SJCRH30 (cell line): ENCODE measurements at regions not wholly inside any gene's neighbourhood (a gene's known extent, or its start where the extent isn't known, plus 50 kb on each side); places are given as distances from the start of the nearest gene placed in this dataset.

Experiments used
- DNase-seq, 2 experiments: peaks; one replicate each; pipeline ENCODE4 v3.0.0-alpha.2; 2015 to 2020
- H3K27ac ChIP-seq: fragments of 250-450 bp; sonication (Bioruptor Pico); 2 replicates; pipeline ENCODE4 v1.5.1; 2020; ENCODE audit warnings: mild to moderate bottlenecking, moderate library complexity
- H3K27me3 ChIP-seq: fragments of 250-450 bp; sonication (Bioruptor Pico); 2 replicates; pipeline ENCODE4 v1.5.1; 2020; ENCODE audit warnings: mild to moderate bottlenecking, moderate library complexity
- H3K36me3 ChIP-seq: fragments of 250-450 bp; sonication (Bioruptor Pico); 2 replicates; pipeline ENCODE4 v1.5.1; 2020; ENCODE audit warnings: mild to moderate bottlenecking, moderate library complexity
- H3K4me1 ChIP-seq: fragments of 250-450 bp; sonication (Bioruptor Pico); 2 replicates; pipeline ENCODE4 v1.5.1; 2020; ENCODE audit warnings: mild to moderate bottlenecking, moderate library complexity
- H3K4me3 ChIP-seq: fragments of 250-450 bp; sonication (Bioruptor Pico); 2 replicates; pipeline ENCODE4 v1.5.1; 2020; ENCODE audit warnings: mild to moderate bottlenecking, moderate library complexity
- H3K9me3 ChIP-seq: fragments of 250-450 bp; sonication (Bioruptor Pico); replicated peaks from 2 replicates; pipeline ENCODE4 v1.5.1; 2020; ENCODE audit warnings: mild to moderate bottlenecking, moderate library complexity

- no peaks in the 10 kb centered on the region for H3K36me3 ChIP-seq
- no peak overlapping the region for H3K4me3 ChIP-seq
- no peaks in the 10 kb centered on the region for H3K9me3 ChIP-seq
- no peaks in the 10 kb centered on the region for H3K4me1 ChIP-seq
- no peak for DNase-seq
- no peaks in the 10 kb centered on the region for H3K27me3 ChIP-seq
- no peak overlapping the region for H3K27ac ChIP-seq
Observed at GRCh38 chr11:111167666-111168065, 77.9 kb upstream of the POU2AF2 start.

GRCh38 chr11:111166598-111166997 lies 78.9 kb upstream of the POU2AF2 start:
- Histone ChIP-seq H3K4me1 (no peaks in the 10 kb centered on the region), H3K27ac (no peak overlapping the region), H3K4me3 (no peak overlapping the region), H3K27me3 (no peaks in the 10 kb centered on the region), H3K36me3 (no peaks in the 10 kb centered on the region), H3K9me3 (no peaks in the 10 kb centered on the region)
- DNase-seq, result no peak

GRCh38 chr11:111162305-111162704 lies 83.2 kb upstream of the POU2AF2 start:
- DNase-seq, result no peak
- no peak overlapping the region for H3K4me3 ChIP-seq
- no peaks in the 10 kb centered on the region for H3K9me3 ChIP-seq
- no peaks in the 10 kb centered on the region for H3K4me1 ChIP-seq
- H3K27ac ChIP-seq, result no peak overlapping the region
- H3K27me3 ChIP-seq, result no peaks in the 10 kb centered on the region
- H3K36me3 ChIP-seq, result no peaks in the 10 kb centered on the region

GRCh38 chr11:111157571-111157970 lies 88.0 kb upstream of the POU2AF2 start:
- H3K4me3 ChIP-seq, result no peak overlapping the region
- DNase-seq, result no peak
- H3K4me1 ChIP-seq, result no peaks in the 10 kb centered on the region
- no peaks in the 10 kb centered on the region for H3K36me3 ChIP-seq
- no peaks in the 10 kb centered on the region for H3K27me3 ChIP-seq
- no peak overlapping the region for H3K27ac ChIP-seq
- H3K9me3 ChIP-seq, result no peaks in the 10 kb centered on the region

GRCh38 chr11:111155021-111155420 lies 90.5 kb upstream of the POU2AF2 start:
- no peak for DNase-seq
- no peaks in the 10 kb centered on the region for H3K36me3 ChIP-seq
- no peaks in the 10 kb centered on the region for H3K4me1 ChIP-seq
- H3K27ac ChIP-seq, result no peak overlapping the region
- H3K9me3 ChIP-seq, result no peaks in the 10 kb centered on the region
- no peaks in the 10 kb centered on the region for H3K27me3 ChIP-seq
- no peak overlapping the region for H3K4me3 ChIP-seq

GRCh38 chr11:111153194-111153593 lies 92.3 kb upstream of the POU2AF2 start:
- Histone ChIP-seq H3K4me3 (no peak overlapping the region), H3K27me3 (no peaks in the 10 kb centered on the region), H3K4me1 (no peaks in the 10 kb centered on the region), H3K27ac (no peak overlapping the region), H3K36me3 (no peaks in the 10 kb centered on the region), H3K9me3 (no peaks in the 10 kb centered on the region)
- DNase-seq, result no peak

- H3K4me1 ChIP-seq, result no peaks in the 10 kb centered on the region
- H3K36me3 ChIP-seq, result no peaks in the 10 kb centered on the region
- H3K27ac ChIP-seq, result no peak overlapping the region
- no peaks in the 10 kb centered on the region for H3K27me3 ChIP-seq
- H3K9me3 ChIP-seq, result no peaks in the 10 kb centered on the region
- no peak overlapping the region for H3K4me3 ChIP-seq
- no peak for DNase-seq
Observed at GRCh38 chr11:111148953-111149352, 96.6 kb upstream of the POU2AF2 start.

- Histone ChIP-seq H3K27me3 (no peaks in the 10 kb centered on the region), H3K4me3 (no peak overlapping the region), H3K4me1 (no peaks in the 10 kb centered on the region), H3K9me3 (no peaks in the 10 kb centered on the region), H3K36me3 (no peaks in the 10 kb centered on the region), H3K27ac (no peak overlapping the region)
- DNase-seq, result no peak
Observed at GRCh38 chr11:111148121-111148520, 97.4 kb upstream of the POU2AF2 start.

GRCh38 chr11:111137846-111138245 lies 107.7 kb upstream of the POU2AF2 start:
- H3K27me3 ChIP-seq, result no peaks in the 10 kb centered on the region
- no peak overlapping the region for H3K4me3 ChIP-seq
- no peaks in the 10 kb centered on the region for H3K36me3 ChIP-seq
- H3K4me1 ChIP-seq, result no peaks in the 10 kb centered on the region
- H3K9me3 ChIP-seq, result no peaks in the 10 kb centered on the region
- DNase-seq, result no peak
- no peak overlapping the region for H3K27ac ChIP-seq

- Histone ChIP-seq H3K36me3 (no peaks in the 10 kb centered on the region), H3K9me3 (no peaks in the 10 kb centered on the region), H3K27ac (no peak overlapping the region), H3K4me3 (no peak overlapping the region), H3K27me3 (no peaks in the 10 kb centered on the region), H3K4me1 (no peaks in the 10 kb centered on the region)
- no peak for DNase-seq
Observed at GRCh38 chr11:111135778-111136570, 109.6 kb upstream of the POU2AF2 start.

- Histone ChIP-seq H3K27me3 (no peaks in the 10 kb centered on the region), H3K36me3 (no peaks in the 10 kb centered on the region), H3K4me1 (no peaks in the 10 kb centered on the region), H3K4me3 (no peak overlapping the region), H3K27ac (no peak overlapping the region), H3K9me3 (no peaks in the 10 kb centered on the region)
- DNase-seq, result no peak
Observed at GRCh38 chr11:111135101-111135500, 110.4 kb upstream of the POU2AF2 start.

- no peak overlapping the region for H3K27ac ChIP-seq
- H3K27me3 ChIP-seq, result no peaks in the 10 kb centered on the region
- H3K9me3 ChIP-seq, result no peaks in the 10 kb centered on the region
- DNase-seq, result no peak
- no peaks in the 10 kb centered on the region for H3K36me3 ChIP-seq
- H3K4me1 ChIP-seq, result no peaks in the 10 kb centered on the region
- H3K4me3 ChIP-seq, result no peak overlapping the region
Observed at GRCh38 chr11:111128076-111128870, 117.3 kb upstream of the POU2AF2 start.

- Histone ChIP-seq H3K4me3 (no peak overlapping the region), H3K9me3 (no peaks in the 10 kb centered on the region), H3K27ac (no peak overlapping the region), H3K27me3 (no peaks in the 10 kb centered on the region), H3K4me1 (no peaks in the 10 kb centered on the region), H3K36me3 (no peaks in the 10 kb centered on the region)
- DNase-seq, result no peak
Observed at GRCh38 chr11:111124724-111125123, 120.8 kb upstream of the POU2AF2 start.

- no peaks in the 10 kb centered on the region for H3K4me1 ChIP-seq
- H3K9me3 ChIP-seq, result no peaks in the 10 kb centered on the region
- H3K4me3 ChIP-seq, result no peak overlapping the region
- no peak for DNase-seq
- no peaks in the 10 kb centered on the region for H3K27me3 ChIP-seq
- H3K36me3 ChIP-seq, result no peaks in the 10 kb centered on the region
- H3K27ac ChIP-seq, result no peak overlapping the region
Observed at GRCh38 chr11:111123463-111124398, 121.8 kb upstream of the POU2AF2 start.
